IMR-90 (cell line): ENCODE measurements at regions not wholly inside any gene's neighbourhood (a gene's known extent, or its start where the extent isn't known, plus 50 kb on each side); places are given as distances from the start of the nearest gene placed in this dataset.

ENCODE experiments used
- ATAC-seq: fragments of 200-7000 bp; cut with Tn5 transposase; 2 replicates; pipeline ENCODE4 v1.9.1; 2020; ENCODE audit warnings: low read depth, mild to moderate bottlenecking, moderate library complexity
- BruUV-seq: library from RNA; stranded (reverse); fragments of 400-500 nt; replicated peaks from 2 replicates; lab custom pipeline; 2021; lab: Mats Ljungman, UMichigan
- CTCF ChIA-PET: fragments of 300-600 bp; formaldehyde crosslinking; extraction: SDS; loops from one replicate; lab custom pipeline; 2021; ENCODE audit warnings: antibody characterized with exemption; lab: Yijun Ruan, JAX
- POLR2A ChIA-PET: fragments of 300-600 bp; sonication (Branson Sonifier 250); formaldehyde crosslinking; loops from one replicate; lab custom pipeline; 2022; ENCODE audit warnings: antibody characterized with exemption; ENCODE audit not compliant: unreplicated experiment; lab: Charles Lee
- DNase-seq: peaks from one replicate; pipeline ENCODE4 v3.0.0; 2013
- H2AFZ ChIP-seq: replicated peaks from 2 replicates; pipeline ENCODE3; 2013; ENCODE audit warnings: low read length, mild to moderate bottlenecking; ENCODE audit not compliant: poor library complexity
- H2AK5ac ChIP-seq: 2 replicates; pipeline ENCODE4 v1.6.1; 2013; ENCODE audit warnings: low read depth, low read length, inconsistent platforms
- H2AK9ac ChIP-seq: replicated peaks from 2 replicates; pipeline ENCODE3; 2013; ENCODE audit warnings: mild to moderate bottlenecking, low read depth, low read length, moderate library complexity; ENCODE audit not compliant: poor library complexity
- H2BK120ac ChIP-seq: 2 replicates; pipeline ENCODE4 v1.6.1; 2013; ENCODE audit warnings: low read depth, low read length, inconsistent platforms
- H2BK15ac ChIP-seq: 3 replicates; pipeline ENCODE4 v1.6.1; 2013; ENCODE audit warnings: low read depth, low read length, inconsistent platforms
- H2BK20ac ChIP-seq: 2 replicates; pipeline ENCODE4 v1.6.1; 2013; ENCODE audit warnings: low read depth, mild to moderate bottlenecking, inconsistent platforms, low read length, moderate library complexity
- H2BK5ac ChIP-seq: 2 replicates; pipeline ENCODE4 v1.6.1; 2013; ENCODE audit warnings: mild to moderate bottlenecking, low read depth, low read length, inconsistent platforms; ENCODE audit not compliant: poor library complexity, severe bottlenecking
- H3K14ac ChIP-seq: replicated peaks from 2 replicates; pipeline ENCODE4 v1.6.1; 2013; ENCODE audit warnings: low read depth, low read length, inconsistent platforms
- H3K18ac ChIP-seq: 2 replicates; pipeline ENCODE4 v1.6.1; 2013; ENCODE audit warnings: low read depth, low read length, control low read depth
- H3K23ac ChIP-seq: 2 replicates; pipeline ENCODE4 v1.6.1; 2013; ENCODE audit warnings: low read depth, low read length, inconsistent platforms
- H3K27ac ChIP-seq: 2 replicates; pipeline ENCODE4 v1.5.1; 2013; ENCODE audit warnings: mild to moderate bottlenecking, control low read depth, low read length; ENCODE audit not compliant: insufficient read depth
- H3K27me3 ChIP-seq: 2 replicates; pipeline ENCODE4 v1.6.1; 2013; ENCODE audit warnings: low read length; ENCODE audit not compliant: control insufficient read depth, insufficient read depth
- H3K36me3 ChIP-seq: 2 replicates; pipeline ENCODE4 v1.6.1; 2013; ENCODE audit warnings: low read length, mixed read lengths; ENCODE audit not compliant: control insufficient read depth, insufficient read depth
- H3K4ac ChIP-seq: 2 replicates; pipeline ENCODE4 v1.6.1; 2013; ENCODE audit warnings: low read depth, low read length, inconsistent platforms
- H3K4me1 ChIP-seq: 2 replicates; pipeline ENCODE4 v1.6.1; 2013; ENCODE audit warnings: low read length, mixed read lengths; ENCODE audit not compliant: control insufficient read depth, insufficient read depth
- H3K4me2 ChIP-seq: 2 replicates; pipeline ENCODE4 v1.6.1; 2013; ENCODE audit warnings: low read depth, mild to moderate bottlenecking, control low read depth, low read length, moderate library complexity
- H3K4me3 ChIP-seq: 2 replicates; pipeline ENCODE4 v1.5.1; 2013; ENCODE audit warnings: low read depth, mild to moderate bottlenecking, control low read depth, low read length, moderate library complexity; ENCODE audit not compliant: insufficient read depth
- H3K56ac ChIP-seq: 2 replicates; pipeline ENCODE4 v1.6.1; 2013; ENCODE audit warnings: low read length, inconsistent platforms; ENCODE audit not compliant: insufficient read depth; ENCODE audit errors: extremely low read depth
- H3K79me1 ChIP-seq, 2 experiments: 2 replicates each; pipeline ENCODE4 v1.6.1; 2013; ENCODE audit warnings: low read length in 2 of 2, inconsistent platforms in 1 of 2, low read depth in 1 of 2
- H3K9ac ChIP-seq: 2 replicates; pipeline ENCODE4 v1.6.1; 2013; ENCODE audit warnings: low read depth, low read length, control low read depth
- H3K9me1 ChIP-seq: 2 replicates; pipeline ENCODE4 v1.6.1; 2013; ENCODE audit warnings: low read length, inconsistent platforms; ENCODE audit not compliant: insufficient read depth
- H3K9me3 ChIP-seq: 2 replicates; pipeline ENCODE4 v1.6.1; 2013; ENCODE audit warnings: low read length; ENCODE audit not compliant: control insufficient read depth, insufficient read depth
- H4K20me1 ChIP-seq: 2 replicates; pipeline ENCODE4 v1.6.1; 2013; ENCODE audit warnings: low read length, inconsistent platforms; ENCODE audit not compliant: insufficient read depth
- H4K5ac ChIP-seq: 2 replicates; pipeline ENCODE4 v1.6.1; 2013; ENCODE audit warnings: mild to moderate bottlenecking, low read depth, low read length, control low read depth
- H4K8ac ChIP-seq, 2 experiments: 2 replicates each; pipeline ENCODE4 v1.6.1; 2013; ENCODE audit warnings: low read depth in 2 of 2, low read length in 2 of 2, control low read depth in 1 of 2, inconsistent platforms in 1 of 2
- H4K91ac ChIP-seq: 2 replicates; pipeline ENCODE4 v1.6.1; 2013; ENCODE audit warnings: low read depth, low read length, inconsistent platforms; ENCODE audit not compliant: insufficient read depth
- CHD1 ChIP-seq: IDR thresholded peaks from 2 replicates; pipeline ENCODE4 v1.6.1; 2012; ENCODE audit warnings: low read depth, low read length, improper control_type of control experiment
- MAFK ChIP-seq: IDR thresholded peaks from 2 replicates; pipeline ENCODE4 v1.6.1; 2012; ENCODE audit warnings: low read depth, low read length, improper control_type of control experiment
- MAZ ChIP-seq: IDR thresholded peaks from 2 replicates; pipeline ENCODE4 v1.6.1; 2012; ENCODE audit warnings: low read depth, mild to moderate bottlenecking, low read length, improper control_type of control experiment, moderate library complexity, borderline replicate concordance
- POLR2A ChIP-seq: IDR thresholded peaks from 2 replicates; pipeline ENCODE4 v1.6.1; 2012; ENCODE audit warnings: mild to moderate bottlenecking, low read depth, low read length
- RAD21 ChIP-seq: IDR thresholded peaks from 2 replicates; pipeline ENCODE4 v1.6.1; 2012; ENCODE audit warnings: low read length, improper control_type of control experiment
- WGBS, 2 experiments: methylation state at CpG; one replicate each; pipeline versions ENCODE4 v1.1.5 to v1.1.7; 2013; ENCODE audit warnings: missing lambda C conversion rate in 2 of 2; ENCODE audit not compliant: insufficient read length in 1 of 2; ENCODE audit errors: extremely low coverage in 2 of 2; 5-methylcytosine and 5-hydroxymethylcytosine counted together
- dilution Hi-C: fragments of 300-500 bp; cut with HindIII; formaldehyde crosslinking; loops from one replicate; pipeline ENCODE4 v1.14.3; 2018; ENCODE audit warnings: low sequenced_read_pairs; ENCODE audit not compliant: unreplicated experiment
- in situ Hi-C: fragments of 300-500 bp; cut with MboI; formaldehyde crosslinking; loops from 3 replicates; pipeline ENCODE4 v1.14.3; 2019; ENCODE audit warnings: low sequenced_read_pairs, inconsistent platforms, mixed read lengths
- intact Hi-C: fragments of 100-400 bp; cut with micrococcal nuclease; formaldehyde crosslinking; loops from 2 replicates; pipeline ENCODE4 v1.10.0; 2022

DNA sequence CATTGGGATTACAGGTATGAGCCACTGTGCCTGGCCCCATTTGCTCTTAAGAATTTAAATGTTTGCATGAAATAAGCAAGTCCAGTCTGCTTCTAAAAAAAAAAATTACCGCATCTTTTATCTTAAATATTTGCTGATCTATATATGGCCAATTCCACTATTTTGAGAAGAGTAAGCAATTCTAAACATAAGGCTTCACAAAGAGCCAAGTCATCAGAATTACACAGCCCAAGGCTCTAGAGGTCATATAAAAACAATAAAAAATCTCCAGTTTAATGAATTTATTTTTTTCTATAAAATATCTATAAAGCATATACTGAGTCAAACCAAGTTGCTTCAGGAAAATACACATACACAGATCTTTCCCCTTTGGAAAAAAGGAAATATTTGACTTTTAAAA is 79.0 kb upstream of the CPNE8 start:
- DNase-seq: no peak
- Histone ChIP-seq H2BK15ac (no peak overlapping the region), H3K9ac (no peak overlapping the region), H3K9me3 (peaks cover 11% of the 10 kb centered on the region; the same call in 1 of the 2 replicates), H2AFZ (no peak overlapping the region), H4K20me1 (no peaks in the 10 kb centered on the region), H2BK20ac (no peak overlapping the region), H2BK5ac (no peak overlapping the region), H3K27ac (no peak overlapping the region), H3K9me1 (no peaks in the 10 kb centered on the region), H3K56ac (no peak overlapping the region), H2AK5ac (no peak overlapping the region), H3K79me1 (no peaks in the 10 kb centered on the region), H3K4me2 (no peak overlapping the region), H4K91ac (no peak overlapping the region), H3K4me1 (no peaks in the 10 kb centered on the region), H3K36me3 (no peaks in the 10 kb centered on the region), H2AK9ac (no peak overlapping the region), H3K14ac (no peak overlapping the region), H3K23ac (no peak overlapping the region), H4K8ac (no peak overlapping the region), H2BK120ac (no peak overlapping the region), H3K4me3 (no peak overlapping the region), H3K27me3 (no peaks in the 10 kb centered on the region), H4K5ac (no peak overlapping the region), H3K18ac (no peak overlapping the region), H3K4ac (no peak overlapping the region)
- dilution Hi-C loops (no loop called here), intact Hi-C loops (no loop called here), in situ Hi-C loops (no loop called here)
- no CpG with 5 or more reads among the region's 1 CpG for WGBS, 2 experiments
- CTCF ChIA-PET: no interaction called here
- ATAC-seq: no peak
- TF ChIP-seq MAZ (no peak), RAD21 (no peak), POLR2A (no peak), CHD1 (no peak), MAFK (peak; percentile 63)
- BruUV-seq: no TSS peak
- POLR2A ChIA-PET: no interaction called here
